ENCODE measurements at regions not wholly inside any gene's neighbourhood (a gene's known extent, or its start where the extent isn't known, plus 50 kb on each side); places are given as distances from the start of the nearest gene placed in this dataset.

DNA sequence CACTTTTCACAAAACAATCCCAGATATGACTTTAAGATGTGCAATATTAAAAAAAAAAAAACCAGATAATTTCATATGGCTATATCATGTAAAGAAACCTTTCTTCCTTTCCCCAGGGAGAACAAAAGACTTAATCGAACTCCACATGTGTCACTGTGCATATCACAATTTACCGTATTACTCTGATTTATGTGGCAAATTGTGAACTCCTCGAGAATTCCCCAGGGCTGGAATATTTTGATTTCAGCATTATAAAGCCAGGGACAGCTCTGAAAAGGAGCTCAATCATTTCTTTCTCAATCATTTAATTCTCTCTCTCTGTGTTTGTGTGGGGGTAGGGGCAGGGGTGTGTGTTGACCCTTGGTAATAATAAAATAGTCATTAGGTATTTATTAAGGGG lies 165.8 kb downstream of the TDRD15 start:
- TF ChIP-seq, protein P1, sequence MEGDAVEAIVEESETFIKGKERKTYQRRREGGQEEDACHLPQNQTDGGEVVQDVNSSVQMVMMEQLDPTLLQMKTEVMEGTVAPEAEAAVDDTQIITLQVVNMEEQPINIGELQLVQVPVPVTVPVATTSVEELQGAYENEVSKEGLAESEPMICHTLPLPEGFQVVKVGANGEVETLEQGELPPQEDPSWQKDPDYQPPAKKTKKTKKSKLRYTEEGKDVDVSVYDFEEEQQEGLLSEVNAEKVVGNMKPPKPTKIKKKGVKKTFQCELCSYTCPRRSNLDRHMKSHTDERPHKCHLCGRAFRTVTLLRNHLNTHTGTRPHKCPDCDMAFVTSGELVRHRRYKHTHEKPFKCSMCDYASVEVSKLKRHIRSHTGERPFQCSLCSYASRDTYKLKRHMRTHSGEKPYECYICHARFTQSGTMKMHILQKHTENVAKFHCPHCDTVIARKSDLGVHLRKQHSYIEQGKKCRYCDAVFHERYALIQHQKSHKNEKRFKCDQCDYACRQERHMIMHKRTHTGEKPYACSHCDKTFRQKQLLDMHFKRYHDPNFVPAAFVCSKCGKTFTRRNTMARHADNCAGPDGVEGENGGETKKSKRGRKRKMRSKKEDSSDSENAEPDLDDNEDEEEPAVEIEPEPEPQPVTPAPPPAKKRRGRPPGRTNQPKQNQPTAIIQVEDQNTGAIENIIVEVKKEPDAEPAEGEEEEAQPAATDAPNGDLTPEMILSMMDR (IDR thresholded peaks at IDR 0.05; ENCODE audit: insufficient read depth, low read depth, low read length, missing control alignments) = no peak
- no peak overlapping the region for H3K4me3 ChIP-seq (ENCODE audit: low read length)
- DNase-seq (ENCODE audit: low read depth) = no peak

- no peak for DNase-seq (ENCODE audit: low read depth)
- TF ChIP-seq, protein P1 (IDR thresholded peaks at IDR 0.05; ENCODE audit: insufficient read depth, low read depth, low read length, missing control alignments) = no peak
- no peak overlapping the region for H3K4me3 ChIP-seq (ENCODE audit: low read length)
Measured at GRCh38 chr2:21289989-21290388, 166.2 kb downstream of the TDRD15 start.

DNA sequence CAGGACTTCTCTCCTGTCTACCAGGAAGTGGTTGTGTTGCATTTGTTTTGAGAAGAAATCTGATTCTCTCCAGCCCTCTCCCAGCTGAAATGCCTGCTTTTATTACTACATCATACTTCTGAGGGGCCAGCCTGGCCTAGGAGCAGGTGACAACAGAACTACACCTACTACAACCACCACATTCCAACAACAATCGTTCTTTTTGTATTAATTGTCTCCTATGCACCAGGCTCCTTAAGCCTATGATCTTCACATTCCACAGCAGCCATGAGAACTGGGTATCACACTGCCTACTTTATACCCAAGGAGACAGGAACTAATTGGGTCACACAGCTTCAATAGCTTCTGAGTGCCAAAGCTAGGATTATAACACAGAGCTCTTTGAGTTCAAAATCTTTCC lies 167.7 kb downstream of the TDRD15 start:
- no peak overlapping the region for H3K4me3 ChIP-seq (ENCODE audit: low read length)
- no peak for DNase-seq (ENCODE audit: low read depth)
- TF ChIP-seq, protein P1 (IDR thresholded peaks at IDR 0.05; ENCODE audit: insufficient read depth, low read depth, low read length, missing control alignments) = no peak

GRCh38 chr2:21294446-21294845 lies 170.7 kb downstream of the TDRD15 start:
- DNase-seq (ENCODE audit: low read depth) = no peak
- TF ChIP-seq, protein P1 (IDR thresholded peaks at IDR 0.05; ENCODE audit: insufficient read depth, low read depth, low read length, missing control alignments) = no peak
- no peak overlapping the region for H3K4me3 ChIP-seq (ENCODE audit: low read length)

- TF ChIP-seq, protein P1 (IDR thresholded peaks at IDR 0.05; ENCODE audit: insufficient read depth, low read depth, low read length, missing control alignments) = no peak
- DNase-seq (ENCODE audit: low read depth) = no peak
- H3K4me3 ChIP-seq (ENCODE audit: low read length) = no peak overlapping the region
Measured at GRCh38 chr2:21299411-21299810, 175.6 kb downstream of the TDRD15 start.

- TF ChIP-seq, protein P1 (IDR thresholded peaks at IDR 0.05; ENCODE audit: insufficient read depth, low read depth, low read length, missing control alignments) = no peak
- H3K4me3 ChIP-seq (ENCODE audit: low read length) = no peak overlapping the region
- no peak for DNase-seq (ENCODE audit: low read depth)
Measured at GRCh38 chr2:21301871-21302455, 178.2 kb downstream of the TDRD15 start.

DNA sequence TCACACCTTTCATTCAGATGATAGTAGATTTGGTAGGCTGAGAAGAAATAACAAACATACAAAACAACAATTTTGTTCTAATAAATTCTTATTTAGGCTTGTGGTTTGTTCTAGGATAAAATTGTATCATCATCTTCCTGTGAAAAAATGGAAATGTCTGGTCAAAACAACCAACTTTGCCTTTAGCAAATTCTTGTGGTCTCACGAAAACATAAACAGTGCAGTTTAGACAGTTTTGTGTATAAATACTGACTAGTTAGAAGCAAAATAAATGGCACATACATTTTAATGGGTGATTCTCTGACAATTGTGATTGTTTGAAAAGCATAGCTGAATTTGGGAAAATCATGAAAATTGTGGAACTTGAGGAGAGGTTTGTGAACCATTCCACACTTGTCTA lies 180.1 kb downstream of the TDRD15 start:
- no peak for DNase-seq (ENCODE audit: low read depth)
- no peak overlapping the region for H3K4me3 ChIP-seq (ENCODE audit: low read length)
- TF ChIP-seq, protein P1 (IDR thresholded peaks at IDR 0.05; ENCODE audit: insufficient read depth, low read depth, low read length, missing control alignments) = no peak

All from epithelial cell of esophagus (primary cell).